ENCODE measurements at regions not wholly inside any gene's neighbourhood (a gene's known extent, or its start where the extent isn't known, plus 50 kb on each side); places are given as distances from the start of the nearest gene placed in this dataset.

- Histone ChIP-seq H3K4me1 (no peaks in the 10 kb centered on the region), H3K4me3 (no peak overlapping the region), H3K27me3 (no peaks in the 10 kb centered on the region), H3K36me3 (replicated peaks in 1 of 2; ENCODE audit: insufficient read depth in 1 of 2, low read depth in 2 of 2) (no peaks in the 10 kb centered on the region), H3K9me3 (no peaks in the 10 kb centered on the region), H3K27ac (no peak overlapping the region)
- DNase-seq, result no peak
- 72 to 91% methylated on average over 2 of the region's 2 CpGs for WGBS, 2 donors
- intact Hi-C loops (cut with DNase I), result loop anchor here (5.0 kb wide), 1 partner anchor 473 kb away; no protein-coding TSS in a partner anchor
- no peak for ATAC-seq
- TF ChIP-seq CTCF (IDR thresholded peaks at IDR 0.05), result no peak
- no peak for TF ChIP-seq POLR2A (IDR thresholded peaks at IDR 0.05)
These were observed 500.3 kb upstream of the FAM98A start for GRCh38 chr2:34099377-34099776.

- DNase-seq (no peak), ATAC-seq (no peak)
- Histone ChIP-seq H3K4me3 (no peak overlapping the region), H3K4me1 (no peaks in the 10 kb centered on the region), H3K36me3 (replicated peaks in 1 of 2; ENCODE audit: insufficient read depth in 1 of 2, low read depth in 2 of 2) (no peaks in the 10 kb centered on the region), H3K27ac (no peak overlapping the region), H3K9me3 (no peaks in the 10 kb centered on the region), H3K27me3 (no peaks in the 10 kb centered on the region)
- intact Hi-C loops (cut with DNase I), result loop anchor here (5.0 kb wide), 1 partner anchor 474 kb away; no protein-coding TSS in a partner anchor
- no peak for TF ChIP-seq CTCF (IDR thresholded peaks at IDR 0.05)
- WGBS, 2 donors, result 78 to 81% methylated on average over 2 of the region's 2 CpGs
These were observed 499.2 kb upstream of the FAM98A start for GRCh38 chr2:34098256-34098655.

- 53 to 56% methylated on average over 3 of the region's 3 CpGs for WGBS, 2 donors
- intact Hi-C loops (cut with DNase I), result loop anchor here (5.0 kb wide), 1 partner anchor 476 kb away; no protein-coding TSS in a partner anchor
- TF ChIP-seq CTCF (IDR thresholded peaks at IDR 0.05) (peak; percentile 69 to 89 (median 85)), POLR2A (IDR thresholded peaks at IDR 0.05) (no peak)
These were observed 497.6 kb upstream of the FAM98A start for GRCh38 chr2:34096562-34097171.

GRCh38 chr2:34093790-34094189 lies 494.7 kb upstream of the FAM98A start:
- no peak overlapping the region for H3K4me3 ChIP-seq
- H3K9me3 ChIP-seq, result no peaks in the 10 kb centered on the region
- H3K27ac ChIP-seq, result no peak overlapping the region
- no peak for DNase-seq
- H3K4me1 ChIP-seq, result no peaks in the 10 kb centered on the region
- no peak for TF ChIP-seq CTCF (IDR thresholded peaks at IDR 0.05)
- no peak for TF ChIP-seq POLR2A (IDR thresholded peaks at IDR 0.05)
- no peak for ATAC-seq
- no peaks in the 10 kb centered on the region for H3K27me3 ChIP-seq
- H3K36me3 ChIP-seq (replicated peaks in 1 of 2; ENCODE audit: insufficient read depth in 1 of 2, low read depth in 2 of 2), result no peaks in the 10 kb centered on the region
- 17% methylated on average over 3 of the region's 3 CpGs for WGBS, 2 donors
- intact Hi-C loops (cut with DNase I), result no loop called here

More at GRCh38 chr2:34096562-34097171, 497.6 kb upstream of the FAM98A start:
- H3K4me1 ChIP-seq, result no peaks in the 10 kb centered on the region
- H3K36me3 ChIP-seq (replicated peaks in 1 of 2; ENCODE audit: insufficient read depth in 1 of 2, low read depth in 2 of 2), result no peaks in the 10 kb centered on the region
- peak; percentile 70 to 74 (median 72) for DNase-seq
- no peaks in the 10 kb centered on the region for H3K27me3 ChIP-seq
- no peak overlapping the region for H3K27ac ChIP-seq
- no peaks in the 10 kb centered on the region for H3K9me3 ChIP-seq
- ATAC-seq, result peak; percentile 84
- H3K4me3 ChIP-seq, result no peak overlapping the region

- H3K27me3 ChIP-seq, result no peaks in the 10 kb centered on the region
- WGBS, 2 donors, result 33 to 49% methylated on average over 2 of the region's 2 CpGs
- H3K4me3 ChIP-seq, result no peak overlapping the region
- intact Hi-C loops (cut with DNase I), result no loop called here
- no peak overlapping the region for H3K27ac ChIP-seq
- ATAC-seq, result no peak
- H3K4me1 ChIP-seq, result no peaks in the 10 kb centered on the region
- no peak for DNase-seq
- no peaks in the 10 kb centered on the region for H3K36me3 ChIP-seq (replicated peaks in 1 of 2; ENCODE audit: insufficient read depth in 1 of 2, low read depth in 2 of 2)
- TF ChIP-seq POLR2A (IDR thresholded peaks at IDR 0.05) (no peak), CTCF (IDR thresholded peaks at IDR 0.05) (no peak)
- H3K9me3 ChIP-seq, result no peaks in the 10 kb centered on the region
These were observed 471.1 kb upstream of the FAM98A start for GRCh38 chr2:34070196-34070595.
